Astrocyte (in vitro differentiated cells and primary cell): ENCODE measurements at regions not wholly inside any gene's neighbourhood (a gene's known extent, or its start where the extent isn't known, plus 50 kb on each side); places are given as distances from the start of the nearest gene placed in this dataset.

Experiments used
- EZH2 ChIP-seq: IDR thresholded peaks from 2 replicates; pipeline ENCODE4 v1.6.1; 2012; ENCODE audit warnings: mild to moderate bottlenecking, low read length, inconsistent platforms; ENCODE audit not compliant: insufficient read depth
- TF ChIP-seq, protein P1 (sequence below): IDR thresholded peaks from 2 replicates; pipeline ENCODE4 v1.5.1; 2011; ENCODE audit warnings: low read depth, mild to moderate bottlenecking, inconsistent platforms, low read length, moderate library complexity; ENCODE audit not compliant: insufficient read depth

DNA sequence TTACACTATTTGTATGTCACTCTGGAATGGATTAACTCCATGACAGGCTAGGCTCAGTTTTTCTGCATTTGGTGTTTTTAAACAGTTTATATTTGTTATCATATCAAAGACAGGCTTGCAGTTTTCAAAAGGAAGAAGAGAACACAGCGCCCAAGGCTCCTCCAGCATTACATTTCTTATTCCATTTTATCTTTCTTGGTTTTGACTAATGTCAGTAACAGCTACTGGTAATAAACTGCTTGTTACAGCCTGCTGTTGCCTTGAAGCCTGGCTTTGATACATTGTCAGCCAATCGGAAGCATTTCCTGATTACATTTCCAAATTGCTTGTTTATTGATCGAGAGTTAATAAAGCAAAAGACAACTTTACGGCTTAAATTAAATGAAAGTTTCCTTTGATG is 166.0 kb upstream of the MDFIC start:
- TF ChIP-seq, protein P1, sequence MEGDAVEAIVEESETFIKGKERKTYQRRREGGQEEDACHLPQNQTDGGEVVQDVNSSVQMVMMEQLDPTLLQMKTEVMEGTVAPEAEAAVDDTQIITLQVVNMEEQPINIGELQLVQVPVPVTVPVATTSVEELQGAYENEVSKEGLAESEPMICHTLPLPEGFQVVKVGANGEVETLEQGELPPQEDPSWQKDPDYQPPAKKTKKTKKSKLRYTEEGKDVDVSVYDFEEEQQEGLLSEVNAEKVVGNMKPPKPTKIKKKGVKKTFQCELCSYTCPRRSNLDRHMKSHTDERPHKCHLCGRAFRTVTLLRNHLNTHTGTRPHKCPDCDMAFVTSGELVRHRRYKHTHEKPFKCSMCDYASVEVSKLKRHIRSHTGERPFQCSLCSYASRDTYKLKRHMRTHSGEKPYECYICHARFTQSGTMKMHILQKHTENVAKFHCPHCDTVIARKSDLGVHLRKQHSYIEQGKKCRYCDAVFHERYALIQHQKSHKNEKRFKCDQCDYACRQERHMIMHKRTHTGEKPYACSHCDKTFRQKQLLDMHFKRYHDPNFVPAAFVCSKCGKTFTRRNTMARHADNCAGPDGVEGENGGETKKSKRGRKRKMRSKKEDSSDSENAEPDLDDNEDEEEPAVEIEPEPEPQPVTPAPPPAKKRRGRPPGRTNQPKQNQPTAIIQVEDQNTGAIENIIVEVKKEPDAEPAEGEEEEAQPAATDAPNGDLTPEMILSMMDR: no peak
- no peak for TF ChIP-seq EZH2
